Stomach smooth muscle (tissue), 2 donors: ENCODE measurements at regions not wholly inside any gene's neighbourhood (a gene's known extent, or its start where the extent isn't known, plus 50 kb on each side); places are given as distances from the start of the nearest gene placed in this dataset.

Experiments
- H3K27ac ChIP-seq: one replicate; pipeline ENCODE4 v1.7.0; 2013; ENCODE audit warnings: mild to moderate bottlenecking, low read length, inconsistent platforms
- H3K27me3 ChIP-seq, 2 donors: one replicate each; pipeline ENCODE4 v1.7.0; 2013; ENCODE audit warnings: low read length in 2 of 2; ENCODE audit not compliant: insufficient read depth in 2 of 2, control insufficient read depth in 1 of 2
- H3K36me3 ChIP-seq, 2 donors: one replicate each; pipeline ENCODE4 v1.7.0; 2013; ENCODE audit warnings: low read length in 2 of 2; ENCODE audit not compliant: control insufficient read depth in 2 of 2, insufficient read depth in 2 of 2
- H3K4me1 ChIP-seq: one replicate; pipeline ENCODE4 v1.7.0; 2013; ENCODE audit warnings: low read length; ENCODE audit not compliant: control insufficient read depth, insufficient read depth
- H3K4me3 ChIP-seq, 2 donors: one replicate each; pipeline ENCODE4 v1.7.0; 2013; ENCODE audit warnings: low read length in 2 of 2
- H3K9ac ChIP-seq, 2 donors: one replicate each; pipeline ENCODE4 v1.7.0; 2013; ENCODE audit warnings: low read length in 2 of 2, mild to moderate bottlenecking in 1 of 2
- H3K9me3 ChIP-seq, 2 donors: one replicate each; pipeline ENCODE4 v1.7.0; 2013; ENCODE audit warnings: low read length in 2 of 2; ENCODE audit not compliant: control insufficient read depth in 2 of 2
- donor health status: healthy.
- donor health status: Pancreatic carcinoma.

DNA sequence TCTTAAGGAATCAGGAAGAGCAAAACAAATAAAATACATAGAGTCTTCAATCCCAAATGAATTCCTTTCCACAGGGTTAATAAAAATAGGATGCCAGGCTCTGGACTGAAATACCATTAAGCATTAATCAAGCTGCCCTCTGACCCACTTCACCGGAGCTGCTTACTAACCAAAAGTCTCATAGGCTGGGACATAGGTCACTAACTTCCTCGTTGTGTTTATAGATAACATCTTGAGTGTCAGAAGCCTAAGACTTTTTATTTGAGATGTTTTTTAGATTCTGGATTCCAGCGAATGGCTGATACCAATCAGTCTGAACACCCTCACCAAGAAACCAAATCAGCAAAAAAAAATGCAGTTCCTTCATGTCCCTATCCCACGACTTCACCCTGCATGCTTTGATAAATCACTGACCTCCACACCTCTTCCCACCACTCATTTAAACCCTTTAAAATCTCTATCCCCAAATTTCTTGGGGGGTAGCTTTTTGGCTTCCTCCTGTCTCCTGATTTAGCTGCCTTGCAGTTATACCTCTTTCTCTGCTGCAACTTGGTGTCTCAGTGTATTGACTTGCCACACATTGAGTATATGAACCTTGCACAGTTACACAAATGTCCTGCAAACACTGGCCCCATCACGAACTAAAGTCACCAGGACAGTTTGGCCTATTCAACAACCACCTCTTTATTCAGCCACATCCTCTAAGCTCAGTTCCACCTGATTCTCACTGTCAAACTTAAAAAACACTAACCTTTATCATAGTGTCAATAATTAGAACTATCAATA, 399.3 kb downstream of the METTL4 start:
- Histone ChIP-seq H3K36me3 (no peaks in the 10 kb centered on the region), H3K27me3 (no peaks in the 10 kb centered on the region), H3K4me3 (no peak overlapping the region), H3K9me3 (no peaks in the 10 kb centered on the region), H3K9ac (no peak overlapping the region), H3K4me1 (no peaks in the 10 kb centered on the region), H3K27ac (no peak overlapping the region)

DNA sequence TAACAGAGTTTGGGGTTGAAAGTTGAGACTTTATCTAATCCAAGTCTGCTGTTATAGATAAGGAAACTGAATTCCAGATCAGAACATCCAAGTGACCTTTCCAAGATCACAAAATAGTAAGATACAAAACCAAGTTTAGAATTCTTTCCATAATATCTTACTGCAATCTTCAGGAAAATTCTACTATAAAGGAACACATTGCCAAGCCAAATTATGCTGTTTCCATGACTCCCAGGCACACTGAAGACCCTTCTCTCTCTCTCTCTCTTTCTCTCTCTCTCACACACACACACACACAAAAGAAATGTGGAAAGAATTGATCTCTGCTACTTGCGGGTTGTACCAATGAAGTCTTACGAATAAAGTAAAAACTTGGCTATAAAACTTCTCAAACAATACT, 398.4 kb downstream of the METTL4 start:
- Histone ChIP-seq H3K9me3 (no peaks in the 10 kb centered on the region), H3K27ac (no peak overlapping the region), H3K36me3 (no peaks in the 10 kb centered on the region), H3K4me1 (no peaks in the 10 kb centered on the region), H3K27me3 (no peaks in the 10 kb centered on the region), H3K9ac (no peak overlapping the region), H3K4me3 (no peak overlapping the region)

DNA sequence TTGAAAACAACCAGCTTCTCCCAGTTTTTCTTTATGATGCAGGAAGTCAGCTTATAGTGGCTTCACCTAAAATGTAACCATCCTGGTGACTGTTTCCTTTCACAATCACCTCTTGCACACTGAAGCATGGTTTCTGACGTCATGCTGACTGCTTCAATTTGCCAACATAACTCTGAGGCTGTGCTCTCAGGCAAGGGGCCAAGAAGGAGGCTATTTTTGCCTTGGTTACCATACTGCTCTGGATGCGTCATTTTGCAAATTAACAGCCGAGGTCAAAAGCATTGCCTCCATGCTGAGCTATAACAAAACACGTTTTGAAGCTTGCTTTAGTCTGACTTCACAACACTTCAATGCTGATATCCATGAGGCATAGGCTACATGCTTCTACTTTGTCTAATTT, 397.8 kb downstream of the METTL4 start:
- Histone ChIP-seq H3K4me1 (no peaks in the 10 kb centered on the region), H3K27ac (no peak overlapping the region), H3K36me3 (no peaks in the 10 kb centered on the region), H3K4me3 (no peak overlapping the region), H3K9ac (no peak overlapping the region), H3K9me3 (no peaks in the 10 kb centered on the region), H3K27me3 (no peaks in the 10 kb centered on the region)

DNA sequence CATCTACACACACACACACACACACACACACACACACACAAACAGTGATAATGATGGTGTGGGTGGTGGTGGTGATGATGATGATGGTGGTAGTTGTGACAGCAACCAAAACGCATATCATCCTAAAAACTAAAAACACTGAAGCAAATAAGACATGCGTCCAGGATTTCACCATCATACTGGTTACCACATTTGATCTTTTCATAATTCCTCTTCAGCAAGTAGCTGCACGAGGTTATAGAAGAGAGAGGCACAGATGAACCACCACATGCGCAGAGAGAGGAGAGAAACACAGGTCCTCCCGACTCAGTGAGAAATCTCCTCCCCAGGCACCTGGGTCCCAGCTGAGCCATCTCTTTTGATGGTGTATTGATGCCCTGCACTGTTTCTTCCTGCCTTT, 393.3 kb downstream of the METTL4 start:
- no peaks in the 10 kb centered on the region for H3K9me3 ChIP-seq
- H3K36me3 ChIP-seq, result no peaks in the 10 kb centered on the region
- H3K9ac ChIP-seq, result no peak overlapping the region
- H3K4me3 ChIP-seq, result no peak overlapping the region
- H3K27me3 ChIP-seq, result no peaks in the 10 kb centered on the region
- no peak overlapping the region for H3K27ac ChIP-seq
- H3K4me1 ChIP-seq, result no peaks in the 10 kb centered on the region

DNA sequence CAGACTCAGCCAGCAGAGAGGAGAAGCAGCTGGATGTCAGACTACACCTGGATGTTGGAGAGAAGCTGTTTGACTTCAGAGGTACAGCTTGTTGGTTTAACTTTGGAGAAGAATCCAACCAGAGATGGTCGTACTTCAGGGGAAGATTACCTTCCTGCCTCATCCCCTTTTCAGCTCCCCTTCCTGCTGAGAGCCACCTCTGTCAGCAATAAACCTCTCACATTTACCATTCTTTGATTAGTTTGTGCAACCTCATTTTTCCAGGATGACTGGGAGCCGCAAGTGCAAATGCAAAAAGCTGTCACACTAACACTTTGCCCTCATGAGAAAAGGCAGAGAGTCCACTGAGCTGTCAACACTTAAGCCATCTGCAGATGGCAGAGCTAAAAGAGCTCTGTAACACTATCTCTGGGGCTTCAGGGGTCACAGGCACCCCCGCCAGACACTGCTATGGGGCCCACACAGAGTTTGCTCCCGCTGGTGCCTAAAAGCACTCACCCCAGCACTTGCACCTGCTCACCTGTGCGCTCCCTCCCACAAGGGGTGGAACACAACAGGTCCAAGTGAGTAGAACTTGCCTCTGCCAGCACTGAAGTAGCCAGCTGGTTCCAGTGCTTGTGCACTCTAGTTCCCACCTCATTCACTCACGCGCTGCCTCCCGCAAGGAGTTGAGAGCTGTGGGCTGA, 391.7 kb downstream of the METTL4 start:
- no peak overlapping the region for H3K4me3 ChIP-seq
- H3K27me3 ChIP-seq, result no peaks in the 10 kb centered on the region
- no peak overlapping the region for H3K9ac ChIP-seq
- no peak overlapping the region for H3K27ac ChIP-seq
- no peaks in the 10 kb centered on the region for H3K9me3 ChIP-seq
- H3K4me1 ChIP-seq, result no peaks in the 10 kb centered on the region
- H3K36me3 ChIP-seq, result no peaks in the 10 kb centered on the region

DNA sequence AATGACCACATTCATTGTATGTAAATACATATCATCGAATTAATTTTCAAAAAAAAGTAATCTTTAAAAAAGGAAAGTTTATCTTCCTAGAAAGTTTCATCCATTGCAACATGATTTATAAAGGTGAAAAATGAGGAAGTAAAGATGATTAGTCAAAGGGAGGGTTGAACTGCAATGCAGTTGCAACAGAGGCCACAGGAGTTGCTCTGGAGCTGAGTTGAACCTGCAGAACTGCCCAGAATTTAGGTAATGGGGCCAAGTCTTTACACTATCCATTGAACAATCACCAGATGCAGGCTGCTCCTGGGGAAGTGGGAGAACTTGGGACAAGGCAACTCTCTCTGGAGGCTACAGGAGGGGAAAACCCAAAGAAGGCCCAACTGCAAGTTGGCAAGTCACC, 390.7 kb downstream of the METTL4 start:
- Histone ChIP-seq H3K4me3 (no peak overlapping the region), H3K27me3 (no peaks in the 10 kb centered on the region), H3K9ac (no peak overlapping the region), H3K9me3 (no peaks in the 10 kb centered on the region), H3K4me1 (no peaks in the 10 kb centered on the region), H3K27ac (no peak overlapping the region), H3K36me3 (no peaks in the 10 kb centered on the region)

DNA sequence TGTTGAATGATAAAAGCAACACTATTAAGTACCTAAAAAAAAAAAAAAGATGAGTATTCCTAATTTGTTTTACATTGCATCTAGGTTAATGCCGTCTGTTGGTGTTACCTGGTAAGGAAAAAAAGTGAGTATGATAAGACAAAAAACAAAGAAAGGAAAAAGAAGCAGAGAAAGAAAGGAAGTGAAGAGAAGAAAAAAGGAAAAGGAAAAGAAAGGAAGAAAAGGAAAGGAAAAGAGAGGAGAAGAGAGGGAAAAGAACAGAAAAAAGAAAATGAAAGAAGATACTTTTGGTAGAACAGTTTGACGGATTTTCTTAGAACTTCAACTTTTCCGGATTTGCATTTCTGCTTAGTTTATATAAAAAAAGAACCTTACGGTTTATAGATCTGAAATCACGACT, 387.9 kb downstream of the METTL4 start:
- no peaks in the 10 kb centered on the region for H3K4me1 ChIP-seq
- H3K9ac ChIP-seq, result no peak overlapping the region
- no peaks in the 10 kb centered on the region for H3K36me3 ChIP-seq
- no peaks in the 10 kb centered on the region for H3K9me3 ChIP-seq
- no peak overlapping the region for H3K27ac ChIP-seq
- H3K27me3 ChIP-seq, result no peaks in the 10 kb centered on the region
- no peak overlapping the region for H3K4me3 ChIP-seq

DNA sequence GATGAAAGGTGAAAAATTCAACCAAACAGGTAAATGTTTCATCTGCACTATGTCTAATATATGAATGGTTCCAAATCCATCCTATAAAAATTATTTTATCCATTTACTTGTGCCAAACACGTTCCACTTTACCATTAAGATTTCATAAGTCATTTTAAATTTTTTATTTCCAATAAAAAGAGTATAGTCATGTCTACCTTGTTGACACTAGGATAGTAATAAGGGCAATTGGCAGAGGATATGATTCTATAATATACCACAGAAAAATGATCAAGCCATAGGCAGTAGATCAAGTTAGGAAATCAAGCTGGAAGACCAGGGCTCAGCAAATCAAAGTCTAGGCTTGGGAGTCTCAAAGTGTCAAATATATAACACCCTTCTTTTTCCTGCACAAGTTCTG, 384.3 kb downstream of the METTL4 start:
- Histone ChIP-seq H3K4me1 (no peaks in the 10 kb centered on the region), H3K27ac (no peak overlapping the region), H3K9ac (no peak overlapping the region), H3K4me3 (no peak overlapping the region), H3K27me3 (no peaks in the 10 kb centered on the region), H3K36me3 (no peaks in the 10 kb centered on the region), H3K9me3 (no peaks in the 10 kb centered on the region)

DNA sequence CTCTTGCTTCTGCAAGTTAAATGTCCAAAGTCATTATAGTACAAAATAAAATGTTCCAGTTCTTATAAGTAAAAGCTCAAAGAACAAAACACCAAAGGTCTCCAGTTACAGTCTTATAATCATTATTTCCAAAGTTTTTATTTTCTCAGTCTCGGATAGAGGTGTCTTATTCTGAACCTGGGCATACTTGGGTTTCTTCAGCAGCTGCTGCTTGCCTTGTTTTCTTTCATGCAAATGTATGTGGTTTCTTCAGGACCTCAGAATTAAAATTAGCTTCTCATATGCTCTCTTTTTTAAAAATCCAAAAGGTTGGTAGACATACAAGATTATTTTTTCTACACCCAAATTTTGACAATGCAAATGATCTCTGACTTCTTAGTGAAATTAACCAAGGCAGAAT, 383.0 kb downstream of the METTL4 start:
- no peak overlapping the region for H3K27ac ChIP-seq

DNA sequence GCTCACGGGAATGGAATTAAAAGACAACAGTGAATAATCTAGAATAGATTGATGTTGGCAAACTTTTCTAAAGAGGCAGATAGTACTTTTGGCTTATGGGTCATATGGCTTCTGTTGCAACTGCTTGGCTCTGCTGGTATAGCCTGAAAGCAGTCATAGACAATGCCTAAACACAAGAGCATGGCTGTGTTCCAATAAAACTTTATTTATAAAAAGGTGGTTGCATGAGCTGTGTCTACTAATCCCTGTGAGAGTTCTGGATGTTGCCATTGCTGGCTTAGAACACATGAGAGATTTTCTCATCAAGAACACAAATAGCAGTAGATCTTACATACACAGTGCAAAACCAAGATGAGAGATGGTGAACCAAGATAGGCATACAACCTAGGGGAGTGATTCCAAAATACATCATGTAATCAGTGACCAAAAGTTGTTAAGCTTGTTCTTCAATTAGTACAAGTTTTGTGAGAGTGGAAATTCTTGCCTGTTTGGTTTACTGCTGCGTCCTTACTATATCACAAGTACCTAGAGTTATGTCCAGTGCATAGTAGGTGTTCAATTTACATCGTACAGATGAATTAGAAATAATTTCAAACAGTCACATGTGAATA, 380.0 kb downstream of the METTL4 start:
- no peaks in the 10 kb centered on the region for H3K9me3 ChIP-seq
- no peak overlapping the region for H3K4me3 ChIP-seq
- no peaks in the 10 kb centered on the region for H3K27me3 ChIP-seq
- no peaks in the 10 kb centered on the region for H3K4me1 ChIP-seq
- no peak overlapping the region for H3K27ac ChIP-seq
- no peak overlapping the region for H3K9ac ChIP-seq
- H3K36me3 ChIP-seq, result no peaks in the 10 kb centered on the region

More for the DNA sequence above, 383.0 kb downstream of the METTL4 start:
- H3K27me3 ChIP-seq, result no peaks in the 10 kb centered on the region
- no peak overlapping the region for H3K9ac ChIP-seq
- no peaks in the 10 kb centered on the region for H3K9me3 ChIP-seq
- no peaks in the 10 kb centered on the region for H3K36me3 ChIP-seq
- H3K4me1 ChIP-seq, result no peaks in the 10 kb centered on the region
- H3K4me3 ChIP-seq, result no peak overlapping the region

DNA sequence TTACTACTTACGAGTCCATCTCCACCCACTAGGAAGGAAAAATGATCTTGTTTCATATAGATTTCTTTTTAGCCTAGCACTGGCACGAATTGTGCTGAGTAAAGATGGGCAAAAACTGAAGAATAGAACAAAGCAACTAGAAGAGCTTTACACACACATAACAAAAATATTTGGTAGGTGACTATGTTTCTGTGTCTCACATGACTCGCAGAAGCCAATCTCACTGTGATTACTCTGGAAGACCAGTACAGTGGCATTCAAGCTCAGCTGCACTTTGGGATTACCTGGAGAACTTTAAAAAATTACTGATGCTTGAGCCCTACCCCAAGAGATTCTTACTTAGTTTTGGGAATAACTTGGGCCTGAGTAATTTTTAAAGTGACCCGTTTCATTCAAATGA, 378.7 kb downstream of the METTL4 start:
- H3K27ac ChIP-seq, result no peak overlapping the region
- H3K4me3 ChIP-seq, result no peak overlapping the region
- no peaks in the 10 kb centered on the region for H3K4me1 ChIP-seq
- no peak overlapping the region for H3K9ac ChIP-seq
- no peaks in the 10 kb centered on the region for H3K9me3 ChIP-seq
- no peaks in the 10 kb centered on the region for H3K36me3 ChIP-seq
- no peaks in the 10 kb centered on the region for H3K27me3 ChIP-seq
